ENCODE measurements at regions not wholly inside any gene's neighbourhood (a gene's known extent, or its start where the extent isn't known, plus 50 kb on each side); places are given as distances from the start of the nearest gene placed in this dataset.

GRCh38 chr5:174301848-174302625 lies 256.5 kb downstream of the NSG2 start:
- no peaks in the 10 kb centered on the region for H3K27me3 ChIP-seq (ENCODE audit: insufficient read depth, poor library complexity, severe bottlenecking)
- no peak for TF ChIP-seq SPI1 (IDR thresholded peaks at IDR 0.05; ENCODE audit: borderline replicate concordance, low read depth)
- TF ChIP-seq, protein P1, sequence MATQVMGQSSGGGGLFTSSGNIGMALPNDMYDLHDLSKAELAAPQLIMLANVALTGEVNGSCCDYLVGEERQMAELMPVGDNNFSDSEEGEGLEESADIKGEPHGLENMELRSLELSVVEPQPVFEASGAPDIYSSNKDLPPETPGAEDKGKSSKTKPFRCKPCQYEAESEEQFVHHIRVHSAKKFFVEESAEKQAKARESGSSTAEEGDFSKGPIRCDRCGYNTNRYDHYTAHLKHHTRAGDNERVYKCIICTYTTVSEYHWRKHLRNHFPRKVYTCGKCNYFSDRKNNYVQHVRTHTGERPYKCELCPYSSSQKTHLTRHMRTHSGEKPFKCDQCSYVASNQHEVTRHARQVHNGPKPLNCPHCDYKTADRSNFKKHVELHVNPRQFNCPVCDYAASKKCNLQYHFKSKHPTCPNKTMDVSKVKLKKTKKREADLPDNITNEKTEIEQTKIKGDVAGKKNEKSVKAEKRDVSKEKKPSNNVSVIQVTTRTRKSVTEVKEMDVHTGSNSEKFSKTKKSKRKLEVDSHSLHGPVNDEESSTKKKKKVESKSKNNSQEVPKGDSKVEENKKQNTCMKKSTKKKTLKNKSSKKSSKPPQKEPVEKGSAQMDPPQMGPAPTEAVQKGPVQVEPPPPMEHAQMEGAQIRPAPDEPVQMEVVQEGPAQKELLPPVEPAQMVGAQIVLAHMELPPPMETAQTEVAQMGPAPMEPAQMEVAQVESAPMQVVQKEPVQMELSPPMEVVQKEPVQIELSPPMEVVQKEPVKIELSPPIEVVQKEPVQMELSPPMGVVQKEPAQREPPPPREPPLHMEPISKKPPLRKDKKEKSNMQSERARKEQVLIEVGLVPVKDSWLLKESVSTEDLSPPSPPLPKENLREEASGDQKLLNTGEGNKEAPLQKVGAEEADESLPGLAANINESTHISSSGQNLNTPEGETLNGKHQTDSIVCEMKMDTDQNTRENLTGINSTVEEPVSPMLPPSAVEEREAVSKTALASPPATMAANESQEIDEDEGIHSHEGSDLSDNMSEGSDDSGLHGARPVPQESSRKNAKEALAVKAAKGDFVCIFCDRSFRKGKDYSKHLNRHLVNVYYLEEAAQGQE (IDR thresholded peaks at IDR 0.05; ENCODE audit: insufficient replicate concordance, low read depth), result no peak
- no peak for TF ChIP-seq CTCF (IDR thresholded peaks at IDR 0.05; ENCODE audit: insufficient read depth, low read length)
- no peak for TF ChIP-seq GABPA (IDR thresholded peaks at IDR 0.05; ENCODE audit: low read depth)
- no peak for DNase-seq (ENCODE audit: low read depth in 1 of 2, low spot score in 1 of 2)
- H3K4me3 ChIP-seq (replicated peaks; ENCODE audit: insufficient read depth, low read length), result no peak overlapping the region
- H3K27ac ChIP-seq (replicated peaks), result no peak overlapping the region

- Histone ChIP-seq H3K27me3 (ENCODE audit: insufficient read depth, poor library complexity, severe bottlenecking) (no peaks in the 10 kb centered on the region), H3K4me3 (replicated peaks; ENCODE audit: insufficient read depth, low read length) (no peak overlapping the region), H3K27ac (replicated peaks) (no peak overlapping the region)
- DNase-seq (ENCODE audit: low read depth in 1 of 2, low spot score in 1 of 2), result no peak
- no peak for TF ChIP-seq SPI1 (IDR thresholded peaks at IDR 0.05; ENCODE audit: borderline replicate concordance, low read depth)
- TF ChIP-seq POLR2AphosphoS5 (IDR thresholded peaks at IDR 0.05; ENCODE audit: low read depth), result no peak
Observed at GRCh38 chr5:174303035-174303434, 257.5 kb downstream of the NSG2 start.

DNA sequence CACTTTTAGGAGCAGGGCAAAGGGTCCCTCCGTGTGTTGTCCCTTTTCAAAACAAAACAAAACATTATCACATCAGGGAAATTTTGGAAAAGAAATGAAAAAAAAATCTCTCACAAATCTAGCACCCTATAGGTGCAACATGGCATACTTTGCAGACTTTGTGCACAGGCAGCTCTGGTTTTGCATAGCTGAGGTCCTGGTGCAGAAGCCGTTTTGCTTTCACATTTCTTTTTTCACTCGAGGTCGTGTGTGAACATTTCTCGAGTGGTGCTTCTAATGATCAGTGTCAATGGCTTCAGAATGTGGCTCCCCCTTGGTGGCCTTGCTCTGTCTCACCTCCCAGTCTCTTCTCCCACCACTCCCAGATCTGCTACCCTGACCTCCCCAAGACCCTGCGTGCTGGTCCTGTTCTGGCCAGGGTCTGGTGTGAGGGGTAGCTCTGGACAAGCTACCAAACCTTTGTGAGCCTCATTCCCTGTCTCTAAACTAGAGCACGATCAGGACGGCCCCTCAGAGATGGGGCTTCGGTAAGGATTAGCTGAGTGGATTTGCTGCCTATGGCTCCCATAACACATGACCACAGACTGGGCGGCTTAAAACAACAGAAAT lies 258.0 kb downstream of the NSG2 start:
- no peaks in the 10 kb centered on the region for H3K27me3 ChIP-seq (ENCODE audit: insufficient read depth, poor library complexity, severe bottlenecking)
- no peak overlapping the region for H3K4me3 ChIP-seq (replicated peaks; ENCODE audit: insufficient read depth, low read length)
- DNase-seq (ENCODE audit: low read depth in 1 of 2, low spot score in 1 of 2), result no peak
- TF ChIP-seq, protein P1 (IDR thresholded peaks at IDR 0.05; ENCODE audit: insufficient replicate concordance, low read depth), result no peak
- TF ChIP-seq GABPA (IDR thresholded peaks at IDR 0.05; ENCODE audit: low read depth), result no peak
- no peak for TF ChIP-seq POLR2AphosphoS5 (IDR thresholded peaks at IDR 0.05; ENCODE audit: low read depth)
- no peak for TF ChIP-seq CTCF (IDR thresholded peaks at IDR 0.05; ENCODE audit: insufficient read depth, low read length)
- TF ChIP-seq SPI1 (IDR thresholded peaks at IDR 0.05; ENCODE audit: borderline replicate concordance, low read depth), result no peak
- no peak overlapping the region for H3K27ac ChIP-seq (replicated peaks)

DNA sequence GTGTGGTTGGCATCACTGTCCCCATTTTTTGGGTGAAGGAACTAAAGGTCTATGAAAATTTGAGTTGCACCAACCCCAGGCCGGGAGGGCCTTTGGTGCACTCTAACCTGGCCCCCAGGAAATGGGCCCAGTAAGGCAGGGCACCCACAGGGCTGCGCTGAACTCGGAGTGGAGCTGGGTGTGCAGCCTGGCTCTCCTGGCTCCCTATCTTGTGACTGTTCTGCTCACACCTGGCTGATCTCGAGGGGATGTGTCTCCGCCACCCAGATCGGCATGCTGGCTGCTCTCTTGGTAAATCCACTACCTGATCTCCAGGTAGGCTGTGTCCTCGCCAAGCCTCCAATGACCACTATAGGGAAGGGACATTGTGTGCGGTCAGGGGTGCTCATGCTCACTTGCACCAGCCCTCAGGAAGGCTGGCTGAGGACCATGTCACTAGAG lies 259.8 kb downstream of the NSG2 start:
- Histone ChIP-seq H3K4me3 (replicated peaks; ENCODE audit: insufficient read depth, low read length) (no peak overlapping the region), H3K27ac (replicated peaks) (no peak overlapping the region), H3K27me3 (ENCODE audit: insufficient read depth, poor library complexity, severe bottlenecking) (no peaks in the 10 kb centered on the region)
- no peak for DNase-seq (ENCODE audit: low read depth in 1 of 2, low spot score in 1 of 2)
- TF ChIP-seq GABPA (IDR thresholded peaks at IDR 0.05; ENCODE audit: low read depth), result no peak
